GM18870 (cell line): ENCODE measurements at regions not wholly inside any gene's neighbourhood (a gene's known extent, or its start where the extent isn't known, plus 50 kb on each side); places are given as distances from the start of the nearest gene placed in this dataset.

Experiments used
- ATAC-seq: cut with Tn5 transposase; IDR thresholded peaks from one replicate; pipeline ENCODE4 v1.9.1; 2021; ENCODE audit warnings: moderate library complexity; ENCODE audit not compliant: unreplicated experiment

DNA sequence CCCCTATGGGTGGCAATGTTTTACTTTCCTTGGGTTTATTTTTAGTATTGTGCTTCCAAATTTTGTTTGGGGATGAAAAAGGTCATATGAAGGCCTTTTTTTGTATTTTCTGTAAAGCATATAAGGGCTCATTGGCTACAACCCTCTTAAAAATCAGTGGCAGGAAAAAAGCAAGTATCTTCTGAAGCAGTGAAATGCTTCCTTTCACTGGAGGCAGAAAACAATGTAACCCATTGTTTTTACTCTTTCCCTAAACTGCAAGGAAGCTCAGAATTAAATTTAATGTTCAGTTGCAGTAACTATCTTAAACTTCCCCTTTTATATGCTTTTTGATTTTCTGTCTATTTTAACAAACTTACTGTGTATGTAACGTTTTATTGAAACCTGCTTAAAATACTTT lies 148.7 kb upstream of the LYZL1 start:
- ATAC-seq = no peak

DNA sequence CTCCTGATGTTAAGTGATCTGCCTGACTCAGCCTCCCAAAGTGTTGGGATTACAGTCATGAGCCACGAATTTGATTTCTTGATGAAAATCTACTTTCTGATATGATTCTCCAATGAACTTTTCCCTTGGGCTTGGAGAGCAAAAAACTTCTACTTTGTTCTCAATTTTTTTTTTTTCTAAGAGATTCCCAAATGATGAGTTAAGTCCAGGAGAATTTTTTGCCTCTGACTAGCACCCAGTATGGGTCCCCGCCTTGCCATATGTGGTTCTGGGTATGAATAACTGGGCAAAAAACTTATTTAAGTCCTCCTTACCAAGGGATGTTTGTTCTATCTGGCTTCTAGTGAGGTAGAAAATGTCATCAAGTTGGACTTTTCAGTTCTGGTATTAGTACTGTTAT lies 147.9 kb upstream of the LYZL1 start:
- ATAC-seq = no peak

DNA sequence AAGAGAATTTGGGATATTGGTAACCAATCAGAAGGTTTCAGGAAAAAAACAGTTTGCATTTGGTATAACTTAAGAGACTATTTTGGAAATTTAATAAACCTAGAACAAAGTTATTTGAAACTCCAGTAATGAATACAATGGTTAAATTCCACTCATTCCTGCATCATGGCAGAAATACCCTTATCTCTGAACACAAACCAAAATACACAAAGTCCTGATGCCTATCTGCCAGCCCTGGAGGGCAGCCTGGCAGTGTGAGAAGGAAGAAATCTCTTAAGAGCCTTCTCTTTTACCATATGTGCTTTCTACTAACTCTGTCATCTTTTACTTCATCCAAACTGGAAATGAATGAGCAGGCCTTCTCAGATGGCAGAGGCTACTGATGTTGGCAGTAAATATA lies 147.1 kb upstream of the LYZL1 start:
- ATAC-seq = no peak

DNA sequence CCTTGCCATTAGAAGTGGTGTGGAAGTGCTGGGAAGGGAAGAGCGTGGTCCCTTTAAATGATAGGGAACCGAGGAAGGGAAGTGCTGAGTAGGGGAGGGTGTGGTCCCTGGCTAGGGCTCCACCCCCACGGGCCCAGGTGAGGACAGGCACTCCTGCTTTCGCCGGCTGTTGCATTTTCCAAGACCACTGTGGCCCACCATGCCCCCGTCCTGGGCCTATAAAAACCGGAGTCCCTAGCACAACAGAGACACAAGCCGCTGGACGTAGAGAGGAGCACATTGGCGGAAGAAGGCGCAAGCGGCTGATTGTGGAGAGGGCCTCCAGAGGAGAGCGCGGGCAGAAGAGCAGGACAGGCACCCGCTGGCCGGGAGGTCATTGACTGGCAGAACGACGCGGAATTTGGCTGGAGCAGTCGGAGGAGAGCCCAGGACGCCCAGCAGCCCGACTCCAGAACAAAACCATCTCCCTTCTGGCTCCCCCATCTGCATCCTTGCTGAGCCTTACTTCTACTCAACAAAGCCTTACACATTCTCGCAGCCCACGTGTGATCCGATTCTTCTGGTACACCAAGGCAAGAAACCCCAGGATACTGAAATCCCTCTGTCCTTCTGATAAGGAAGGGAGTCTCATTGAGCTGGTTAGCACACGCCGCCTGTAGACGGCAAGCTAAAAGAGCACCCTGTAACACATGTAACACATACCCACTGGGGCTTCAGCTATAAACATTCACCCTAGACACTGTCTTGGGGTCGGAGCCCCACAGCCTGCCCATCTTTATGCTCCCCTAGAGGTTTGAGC lies 146.2 kb upstream of the LYZL1 start:
- no peak for ATAC-seq

DNA sequence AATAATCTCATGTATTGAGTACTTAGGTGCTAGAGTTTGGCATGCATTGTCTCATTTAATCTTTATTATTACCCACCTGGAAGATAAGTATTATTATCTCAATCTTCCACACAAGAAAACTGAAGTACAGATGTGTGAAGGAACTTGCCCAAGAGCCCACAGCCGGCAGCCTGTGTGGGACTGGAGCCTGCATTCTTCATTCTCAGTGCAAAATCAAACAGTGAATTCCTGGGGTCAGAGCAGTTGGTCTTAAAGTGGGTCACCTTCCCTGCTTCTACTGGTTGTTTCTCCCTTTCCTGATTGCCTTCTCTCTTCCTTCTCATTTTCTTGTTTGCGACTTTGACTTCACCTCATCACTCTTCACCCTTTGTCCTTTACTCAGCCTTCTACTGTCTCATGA lies 144.7 kb upstream of the LYZL1 start:
- ATAC-seq = no peak

DNA sequence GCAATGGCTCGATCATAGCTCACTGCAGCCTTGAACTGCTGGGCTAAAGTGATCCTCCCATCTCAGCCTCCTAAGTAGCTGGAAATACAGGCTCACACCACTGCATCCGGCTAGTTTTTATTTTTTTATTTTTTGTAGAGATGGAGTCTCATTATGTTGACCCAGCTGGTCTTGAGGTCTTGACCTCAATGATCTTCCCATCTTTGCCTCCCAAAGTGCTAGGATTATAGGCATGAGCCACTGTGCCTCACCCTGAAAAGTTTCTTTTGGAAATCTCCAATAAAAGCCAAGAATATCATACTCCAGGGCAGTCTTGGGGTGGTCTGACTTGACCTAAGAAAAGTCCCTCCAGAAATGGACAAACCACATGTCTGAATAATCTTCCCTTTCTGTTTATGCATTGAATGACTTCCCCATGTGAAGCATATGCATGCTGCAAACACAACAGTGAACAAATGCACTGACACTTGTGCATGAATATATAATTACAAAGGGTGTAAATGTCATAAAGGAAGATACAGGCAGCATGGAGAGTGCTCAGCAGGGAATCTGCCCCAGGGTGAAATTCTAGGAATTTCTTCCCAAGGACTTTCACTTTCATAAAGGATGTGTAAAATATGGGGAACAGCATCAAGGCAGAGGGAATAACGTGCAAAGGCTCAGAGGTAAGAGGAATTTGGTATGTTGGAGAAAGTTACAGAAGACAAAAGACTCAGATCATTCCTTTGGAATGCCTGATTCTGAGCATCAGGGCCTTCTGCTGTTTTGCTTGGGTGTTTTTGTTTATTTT lies 142.4 kb upstream of the LYZL1 start:
- ATAC-seq = no peak

DNA sequence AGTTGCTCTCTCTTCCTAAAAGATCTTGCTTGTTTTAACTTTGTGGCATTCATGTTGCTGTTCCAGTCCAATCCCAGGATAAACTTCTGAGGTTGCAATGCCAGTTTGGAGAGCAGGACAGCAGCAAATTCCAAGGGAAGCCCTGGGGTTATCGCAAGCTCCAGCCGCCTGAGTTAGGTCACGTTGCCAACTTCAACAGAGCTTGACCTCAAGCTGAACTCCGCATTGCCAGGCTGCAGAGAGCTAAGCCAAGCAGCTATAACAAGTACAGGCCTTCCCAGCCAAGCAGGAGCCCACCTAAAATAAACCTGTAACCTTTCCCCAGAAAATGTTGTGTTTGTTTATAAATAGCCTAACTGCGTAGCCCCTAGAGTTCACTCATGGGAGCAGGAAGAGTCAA lies 138.9 kb upstream of the LYZL1 start:
- ATAC-seq = no peak

DNA sequence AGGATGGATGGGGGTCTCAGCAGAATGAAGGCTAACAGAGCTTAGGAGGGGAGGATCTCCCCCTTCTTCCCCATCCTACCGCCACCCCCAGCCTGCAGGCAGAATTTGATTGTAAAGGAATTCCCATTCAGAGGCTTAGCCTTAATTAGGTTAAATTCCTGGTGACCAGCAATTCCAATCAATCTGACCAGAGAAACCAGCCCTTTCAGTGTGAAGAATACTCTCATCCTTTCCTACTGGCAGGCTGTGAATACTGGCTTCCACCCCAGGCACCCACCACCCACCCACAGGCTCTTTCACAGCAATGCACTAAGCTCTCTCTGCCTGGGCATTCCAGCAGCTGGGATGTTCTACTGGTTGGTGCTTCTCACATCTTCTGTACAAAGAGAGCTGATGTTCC lies 137.9 kb upstream of the LYZL1 start:
- no peak for ATAC-seq

DNA sequence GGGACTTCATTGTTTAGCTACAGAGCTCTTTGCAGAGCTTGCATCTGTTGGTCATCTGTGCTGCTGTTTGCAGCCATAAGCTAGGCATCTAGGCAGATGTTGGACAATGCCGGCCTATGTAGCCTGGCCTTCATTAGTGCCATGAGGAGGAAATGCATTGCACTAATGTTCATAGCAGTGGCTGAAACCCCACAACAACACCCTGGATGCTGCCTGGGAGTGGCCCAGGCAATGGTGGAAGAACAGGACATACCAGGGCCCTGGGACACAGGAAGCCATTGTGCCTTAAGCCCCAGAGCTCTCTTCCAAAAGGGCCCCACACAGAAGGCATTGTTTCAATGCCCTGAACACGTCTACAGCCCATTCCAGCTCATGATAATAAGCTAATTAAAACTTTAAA lies 131.5 kb upstream of the LYZL1 start:
- ATAC-seq = no peak

DNA sequence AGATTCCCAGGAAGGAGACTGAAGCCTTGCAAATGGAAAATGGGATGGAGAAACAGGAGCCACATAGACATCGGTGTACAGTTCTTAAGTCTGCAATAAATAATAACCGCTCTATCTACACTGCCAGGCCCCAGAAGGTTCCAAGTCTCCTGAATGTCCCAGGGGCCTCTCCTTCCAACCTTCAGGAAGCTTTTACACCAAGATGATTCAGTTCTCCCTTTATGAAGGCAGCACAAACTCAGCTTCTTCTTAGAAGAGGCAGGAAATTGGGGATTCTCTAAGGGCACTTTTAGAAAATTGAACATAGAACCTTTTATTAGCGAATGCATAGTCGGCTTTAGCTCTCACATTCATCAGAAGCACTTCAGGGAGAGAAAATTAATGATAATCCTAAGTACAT lies 130.8 kb upstream of the LYZL1 start:
- ATAC-seq = no peak

DNA sequence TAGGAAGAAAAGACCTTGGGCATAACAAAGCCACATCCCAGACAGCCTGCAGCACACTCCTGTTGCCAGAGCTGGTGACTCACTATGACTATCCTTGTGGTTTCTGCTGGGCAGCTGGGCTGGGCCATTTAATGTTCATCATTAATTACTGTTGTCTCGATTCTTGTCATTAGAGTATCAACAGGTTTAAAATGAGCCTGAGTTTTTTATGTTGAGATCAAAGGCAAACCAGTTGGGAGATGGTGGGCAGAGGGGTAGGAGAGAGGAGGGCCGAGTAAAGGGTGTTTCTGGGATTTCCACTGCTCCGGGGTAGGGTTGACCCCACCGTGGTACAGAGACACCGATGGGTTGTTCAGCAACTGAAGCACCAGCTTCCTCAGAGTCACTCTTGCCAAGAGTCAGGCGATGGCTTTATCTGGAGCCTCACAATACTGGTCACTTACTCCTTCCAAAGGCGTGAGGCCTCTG lies 128.7 kb upstream of the LYZL1 start:
- no peak for ATAC-seq

DNA sequence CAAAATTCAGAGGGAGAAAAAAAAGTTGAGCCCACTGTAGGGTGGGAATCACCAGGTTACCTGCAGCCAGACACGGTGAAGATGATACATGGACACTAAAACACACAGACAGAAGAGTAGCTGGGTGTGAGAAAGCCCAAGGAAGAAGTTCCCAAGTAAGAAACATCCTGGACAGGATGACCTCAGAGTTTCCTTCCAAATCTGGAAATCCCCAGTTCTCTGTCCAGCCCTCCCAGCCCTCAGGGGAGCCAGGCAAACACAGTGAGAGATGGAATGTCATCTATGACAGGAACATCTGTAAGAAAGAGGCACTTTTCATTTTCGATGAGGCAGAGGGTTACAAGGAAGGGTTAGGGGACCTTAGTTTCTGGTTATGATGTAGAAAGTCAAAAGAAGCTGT lies 125.1 kb upstream of the LYZL1 start:
- ATAC-seq = no peak

DNA sequence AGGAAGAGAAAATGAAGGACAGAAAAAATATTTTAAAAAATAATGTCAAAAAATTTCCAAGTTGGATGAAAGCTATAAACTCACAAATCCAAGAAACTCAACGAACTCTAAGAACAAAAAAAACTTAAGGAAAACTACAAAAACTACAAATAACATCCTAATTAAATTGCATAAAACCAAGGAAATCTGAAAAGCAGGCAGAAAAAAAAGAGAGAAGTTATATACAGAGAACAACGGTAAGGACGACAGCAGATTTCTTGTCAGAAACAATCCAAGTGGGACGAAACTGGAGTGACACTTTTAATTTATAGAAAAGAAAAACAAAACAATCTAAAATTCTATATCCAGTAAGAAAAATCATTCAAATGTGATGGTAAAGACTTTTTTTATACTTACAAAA lies 122.2 kb upstream of the LYZL1 start:
- no peak for ATAC-seq

DNA sequence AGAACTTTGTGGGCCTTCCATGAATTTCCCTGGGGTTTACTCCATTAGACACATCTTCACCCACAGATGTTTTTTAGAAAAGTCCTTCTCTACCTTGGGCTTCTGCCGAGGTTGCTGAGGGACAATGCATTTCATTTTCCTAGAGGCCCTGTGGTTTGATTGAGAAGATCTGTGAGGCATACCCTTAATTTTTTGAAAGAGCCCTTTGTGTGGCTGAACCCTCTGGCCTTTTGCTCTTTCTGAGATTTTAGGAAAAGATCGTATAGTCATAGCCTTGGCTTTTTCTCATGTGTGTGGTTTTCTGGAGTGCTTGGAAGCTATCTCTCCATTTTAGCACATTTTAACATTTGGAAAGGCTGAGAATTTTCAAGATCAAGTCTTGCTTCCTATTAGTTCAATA lies 119.8 kb upstream of the LYZL1 start:
- ATAC-seq = no peak

DNA sequence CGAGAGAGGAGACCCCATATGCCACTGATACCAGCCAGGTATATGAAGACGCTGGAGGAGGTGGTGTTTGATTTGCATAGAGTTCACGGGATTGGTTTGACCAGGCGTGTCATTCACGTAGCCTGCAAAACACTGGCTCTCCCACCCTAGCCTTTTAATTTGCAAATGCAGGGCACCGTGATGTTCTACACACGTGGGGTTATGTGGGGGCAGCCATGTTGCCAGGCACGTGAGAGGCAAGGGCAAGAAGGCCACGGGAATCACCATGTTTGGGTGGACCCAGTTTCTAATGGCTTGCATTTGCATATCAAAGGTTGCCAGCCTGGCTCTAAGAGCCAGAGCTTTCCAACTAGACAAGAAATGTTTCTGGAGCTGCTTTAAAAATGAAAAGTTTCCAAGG lies 117.2 kb upstream of the LYZL1 start:
- ATAC-seq = no peak

DNA sequence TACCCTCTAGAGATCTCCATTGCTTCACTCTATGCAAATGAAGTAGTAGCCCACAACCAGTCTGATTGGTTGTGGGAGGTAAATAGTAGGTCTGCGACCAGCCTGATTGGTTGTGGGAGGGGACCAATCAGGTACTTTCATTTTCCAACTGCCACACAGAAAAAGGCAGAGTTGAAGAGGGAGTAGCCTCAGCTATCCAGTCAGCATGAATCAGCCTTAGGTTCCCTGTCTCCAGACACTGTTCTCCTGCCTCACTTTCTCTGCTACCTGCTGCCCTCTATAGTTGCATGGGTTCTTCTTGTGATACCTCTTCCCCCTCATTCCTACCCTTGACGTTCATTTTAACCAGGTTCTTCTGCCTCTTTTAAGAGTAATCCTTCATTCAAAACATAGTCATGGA lies 114.5 kb upstream of the LYZL1 start:
- no peak for ATAC-seq

DNA sequence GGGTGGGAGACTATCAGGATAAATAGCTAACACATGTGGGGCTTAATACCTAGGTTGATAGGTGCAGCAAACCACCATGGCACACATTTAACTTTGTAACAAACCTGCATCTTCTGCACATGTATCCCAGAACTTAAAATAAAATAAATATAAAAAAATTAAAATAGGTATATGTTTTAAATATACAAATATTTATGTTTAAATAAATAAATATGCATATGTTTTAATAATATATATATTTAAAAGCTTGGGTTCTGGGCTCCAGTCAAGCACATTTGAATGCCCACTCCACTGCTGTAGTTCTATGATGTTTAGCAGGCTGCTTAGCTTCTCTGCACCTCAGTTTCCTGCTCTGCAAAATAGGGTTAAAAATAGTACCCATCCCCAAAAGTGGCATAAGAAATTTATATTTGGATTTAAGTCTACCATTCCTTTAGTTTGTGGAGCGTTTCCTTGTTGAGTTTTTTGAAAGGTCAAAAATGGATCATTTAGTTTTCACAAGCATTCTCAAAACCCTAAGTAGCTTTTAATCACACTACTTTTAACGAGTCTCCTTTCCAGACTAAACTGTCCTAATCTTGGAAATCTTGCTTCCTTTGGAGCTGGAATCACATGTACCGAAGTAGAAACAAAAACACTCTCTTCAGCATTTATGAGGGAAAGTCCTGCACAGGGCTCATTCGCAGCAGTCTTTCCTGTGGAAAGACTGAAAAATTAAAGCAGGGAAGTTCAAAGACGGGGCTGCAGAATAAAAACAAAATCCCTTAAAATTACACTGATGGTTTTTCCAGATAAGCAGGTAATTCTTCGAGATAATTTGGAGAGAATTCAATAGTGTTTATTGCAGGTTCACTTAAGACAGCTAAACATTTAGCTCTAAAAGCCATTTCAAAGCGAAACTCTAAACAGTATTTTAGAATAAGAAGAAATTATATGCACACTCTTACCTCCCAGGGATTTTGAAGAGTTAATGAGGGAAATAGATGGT lies 111.7 kb upstream of the LYZL1 start:
- no peak for ATAC-seq

DNA sequence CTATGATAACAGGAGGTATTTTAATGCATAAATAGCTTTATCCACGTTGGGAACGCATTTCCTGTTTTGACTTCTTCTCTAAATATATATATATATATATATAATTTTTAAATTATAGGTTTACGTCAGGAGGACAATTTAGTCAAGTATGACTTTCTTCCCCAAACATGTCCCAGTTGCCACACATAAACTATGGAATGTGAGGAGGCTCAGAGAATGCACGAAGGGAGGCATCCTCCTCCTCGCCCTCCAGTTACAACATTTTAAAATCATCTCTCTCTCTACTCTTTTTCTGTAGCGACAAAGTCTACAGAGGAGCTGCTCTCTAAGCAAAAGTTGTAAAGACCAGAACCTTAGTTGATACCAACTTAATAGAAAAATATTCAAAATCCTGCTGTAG lies 106.9 kb upstream of the LYZL1 start:
- ATAC-seq = no peak

DNA sequence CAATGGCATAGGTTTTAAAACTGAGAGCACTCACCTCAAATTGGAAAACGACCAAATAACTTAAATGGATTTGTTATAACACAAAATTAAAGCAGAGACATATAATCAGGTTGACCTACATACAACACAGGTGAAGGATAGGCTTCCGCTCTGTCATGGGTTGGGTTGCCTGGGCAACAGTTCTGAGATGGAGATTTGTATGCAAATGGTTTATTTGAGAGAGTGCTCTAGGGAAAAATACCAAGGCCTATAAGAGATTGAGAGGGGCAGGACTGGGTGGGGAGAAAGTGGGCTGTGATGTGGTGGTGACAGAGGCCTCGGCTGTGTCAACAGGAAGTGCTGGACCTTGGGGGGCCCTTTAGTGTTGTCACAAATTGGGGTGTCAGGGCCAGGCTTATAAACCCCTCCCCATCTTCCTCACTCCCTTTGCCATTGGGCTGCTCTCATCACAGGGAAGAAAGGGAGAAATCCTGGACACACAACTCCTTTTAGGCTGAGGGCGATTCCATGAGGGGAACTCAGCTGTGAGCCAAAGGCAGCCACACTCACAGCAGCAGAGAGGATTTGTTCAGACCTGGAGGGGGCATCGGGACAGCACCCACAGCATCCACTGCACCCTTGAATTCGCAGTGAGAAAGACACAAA lies 105.4 kb upstream of the LYZL1 start:
- ATAC-seq = no peak

DNA sequence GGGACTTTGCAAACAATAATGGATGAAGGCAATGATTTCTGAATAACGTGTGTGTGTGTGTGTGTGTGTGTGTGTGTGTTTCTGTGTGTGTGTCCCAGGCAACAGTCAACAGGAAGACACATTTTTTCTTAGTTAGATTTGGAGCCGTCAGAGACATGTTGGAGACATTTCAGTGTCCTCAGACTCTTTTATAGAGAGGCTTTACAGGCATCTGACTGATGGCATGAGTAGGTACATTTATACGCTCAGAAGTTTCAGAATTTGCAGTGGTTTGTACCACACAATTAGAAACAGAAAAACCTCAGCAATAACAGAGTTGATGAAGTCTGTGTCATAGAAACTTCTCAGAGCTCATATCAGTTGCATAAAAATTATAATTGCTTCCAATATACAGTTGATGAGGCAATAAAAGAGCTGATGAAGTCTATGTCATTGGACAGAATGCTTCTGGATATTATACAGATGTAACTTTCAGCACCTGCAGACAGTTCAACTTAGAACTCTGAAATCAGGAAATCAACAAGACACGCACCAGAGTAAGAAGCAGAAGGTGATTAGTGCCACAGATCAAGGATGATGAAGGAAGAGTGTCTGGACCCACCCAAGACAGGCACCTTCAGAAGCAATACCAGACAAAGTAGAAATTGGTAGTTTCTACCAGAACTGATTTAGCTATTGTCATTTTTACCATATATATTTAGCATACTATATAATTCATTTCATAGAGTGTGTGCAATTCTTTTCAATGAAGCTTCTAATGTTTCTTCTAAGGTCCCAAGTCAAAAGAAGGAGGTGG lies 104.5 kb upstream of the LYZL1 start:
- no peak for ATAC-seq
